ENCODE measurements at regions not wholly inside any gene's neighbourhood (a gene's known extent, or its start where the extent isn't known, plus 50 kb on each side); places are given as distances from the start of the nearest gene placed in this dataset.
A peak's percentile ranks its signal among the peaks of the same experiment; 100 is the strongest.

- FAIRE-seq (no peak), DNase-seq (ENCODE audit: low read depth) (no peak)
- Histone ChIP-seq H3K36me3 (ENCODE audit: control insufficient read depth, insufficient read depth, low read length) (no peaks in the 10 kb centered on the region), H3K27me3 (ENCODE audit: control insufficient read depth, insufficient read depth, low read length) (no peaks in the 10 kb centered on the region), H3K4me3 (ENCODE audit: low read depth, low read length) (no peak overlapping the region)
- no peak for TF ChIP-seq CTCF (IDR thresholded peaks at IDR 0.05; ENCODE audit: insufficient read depth, low read length, severe bottlenecking)
Measured at GRCh38 chr10:53127686-53128085, 355.1 kb upstream of the MBL2 start.

GRCh38 chr10:53123311-53123710 lies 350.7 kb upstream of the MBL2 start:
- Histone ChIP-seq H3K27me3 (ENCODE audit: control insufficient read depth, insufficient read depth, low read length) (no peaks in the 10 kb centered on the region), H3K36me3 (ENCODE audit: control insufficient read depth, insufficient read depth, low read length) (no peaks in the 10 kb centered on the region), H3K4me3 (ENCODE audit: low read depth, low read length) (no peak overlapping the region)
- DNase-seq (ENCODE audit: low read depth): peak; percentile 3
- no peak for TF ChIP-seq CTCF (IDR thresholded peaks at IDR 0.05; ENCODE audit: insufficient read depth, low read length, severe bottlenecking)
- no peak for FAIRE-seq

GRCh38 chr10:53122281-53122680 lies 349.7 kb upstream of the MBL2 start:
- no peak for FAIRE-seq

GRCh38 chr10:53115660-53116059 lies 343.1 kb upstream of the MBL2 start:
- FAIRE-seq: no peak
- H3K36me3 ChIP-seq (ENCODE audit: control insufficient read depth, insufficient read depth, low read length): no peaks in the 10 kb centered on the region
- no peak for DNase-seq (ENCODE audit: low read depth)

More at GRCh38 chr10:53122281-53122680, 349.7 kb upstream of the MBL2 start:
- no peak for TF ChIP-seq CTCF (IDR thresholded peaks at IDR 0.05; ENCODE audit: insufficient read depth, low read length, severe bottlenecking)
- DNase-seq (ENCODE audit: low read depth): peak; percentile 17
- Histone ChIP-seq H3K36me3 (ENCODE audit: control insufficient read depth, insufficient read depth, low read length) (no peaks in the 10 kb centered on the region), H3K4me3 (ENCODE audit: low read depth, low read length) (no peak overlapping the region), H3K27me3 (ENCODE audit: control insufficient read depth, insufficient read depth, low read length) (no peaks in the 10 kb centered on the region)

GRCh38 chr10:53111529-53111928 lies 338.9 kb upstream of the MBL2 start:
- H3K27me3 ChIP-seq (ENCODE audit: control insufficient read depth, insufficient read depth, low read length): no peaks in the 10 kb centered on the region
- FAIRE-seq (no peak), DNase-seq (ENCODE audit: low read depth) (peak; percentile 19)
- H3K36me3 ChIP-seq (ENCODE audit: control insufficient read depth, insufficient read depth, low read length): no peaks in the 10 kb centered on the region
- H3K4me3 ChIP-seq (ENCODE audit: low read depth, low read length): no peak overlapping the region
- no peak for TF ChIP-seq CTCF (IDR thresholded peaks at IDR 0.05; ENCODE audit: insufficient read depth, low read length, severe bottlenecking)

More at GRCh38 chr10:53115660-53116059, 343.1 kb upstream of the MBL2 start:
- H3K4me3 ChIP-seq (ENCODE audit: low read depth, low read length): no peak overlapping the region
- TF ChIP-seq CTCF (IDR thresholded peaks at IDR 0.05; ENCODE audit: insufficient read depth, low read length, severe bottlenecking): no peak
- no peaks in the 10 kb centered on the region for H3K27me3 ChIP-seq (ENCODE audit: control insufficient read depth, insufficient read depth, low read length)

- Histone ChIP-seq H3K36me3 (ENCODE audit: control insufficient read depth, insufficient read depth, low read length) (no peaks in the 10 kb centered on the region), H3K27me3 (ENCODE audit: control insufficient read depth, insufficient read depth, low read length) (no peaks in the 10 kb centered on the region), H3K4me3 (ENCODE audit: low read depth, low read length) (no peak overlapping the region)
- DNase-seq (ENCODE audit: low read depth) (peak; percentile 8), FAIRE-seq (no peak)
- no peak for TF ChIP-seq CTCF (IDR thresholded peaks at IDR 0.05; ENCODE audit: insufficient read depth, low read length, severe bottlenecking)
Measured at GRCh38 chr10:53109320-53109719, 336.7 kb upstream of the MBL2 start.
